Prostate gland (tissue), 2 donors: ENCODE measurements at regions not wholly inside any gene's neighbourhood (a gene's known extent, or its start where the extent isn't known, plus 50 kb on each side); places are given as distances from the start of the nearest gene placed in this dataset.

Experiments
- DNase-seq: peaks from one replicate; pipeline ENCODE4 v3.0.0-alpha.2; 2019; ENCODE audit warnings: low spot score
- H3K27ac ChIP-seq, 2 donors: fragments of 200-600 bp; sonication (generic); 2 replicates each; pipeline ENCODE4 v1.5.1; 2017 to 2019
- H3K27me3 ChIP-seq: fragments of 200-600 bp; sonication (generic); replicated peaks from 2 replicates; pipeline ENCODE4 v1.5.1; 2019; ENCODE audit not compliant: insufficient read depth
- H3K36me3 ChIP-seq, 2 donors: fragments of 200-600 bp; sonication (generic); 1 replicate in 1 of 2; 2 replicates in 1 of 2; pipeline versions ENCODE4 v1.5.1 to v1.8.1; 2017 to 2019
- H3K4me1 ChIP-seq: fragments of 200-600 bp; sonication (generic); replicated peaks from 2 replicates; pipeline ENCODE4 v1.5.1; 2019
- H3K4me3 ChIP-seq, 2 donors: fragments of 200-600 bp; sonication (generic); 2 replicates each; pipeline ENCODE4 v1.5.1; 2017 to 2019
- H3K9me3 ChIP-seq: fragments of 200-600 bp; sonication (generic); 2 replicates; pipeline ENCODE4 v1.5.1; 2017
- CTCF ChIP-seq, 4 experiments: fragments of 200-600 bp in 2 of 4; fragments of 450-650 bp in 2 of 4; sonication (generic) in 2 of 4; IDR thresholded peaks; 1 replicate in 3 of 4; 2 replicates in 1 of 4; pipeline ENCODE4 v1.5.1; 2016 to 2019; ENCODE audit warnings: antibody characterized with exemption in 4 of 4, mild to moderate bottlenecking in 2 of 4, moderate library complexity in 2 of 4
- POLR2A ChIP-seq: fragments of 450-650 bp; IDR thresholded peaks from one replicate; pipeline ENCODE4 v1.6.1; 2016; ENCODE audit warnings: antibody characterized with exemption, mild to moderate bottlenecking
- POLR2AphosphoS5 ChIP-seq: sonication (generic); formaldehyde crosslinking; IDR thresholded peaks from one replicate; pipeline ENCODE4 v1.6.1; 2017; ENCODE audit warnings: antibody characterized with exemption
- WGBS: methylation state at CpG from one replicate; pipeline ENCODE4 v1.1.5; 2018; 5-methylcytosine and 5-hydroxymethylcytosine counted together
- intact Hi-C: fragments of 100-400 bp; cut with DNase I; formaldehyde crosslinking; loops from one replicate; pipeline ENCODE4 v1.14.2; 2022

- no peak overlapping the region for H3K27ac ChIP-seq
- peaks cover 41% of the 10 kb centered on the region for H3K27me3 ChIP-seq
- DNase-seq: no peak
- 33% methylated on average over 6 of the region's 6 CpGs for WGBS
- TF ChIP-seq CTCF (IDR thresholded peaks at IDR 0.05) (no peak), POLR2AphosphoS5 (no peak), POLR2A (no peak)
- H3K4me3 ChIP-seq: no peak overlapping the region
- no peaks in the 10 kb centered on the region for H3K9me3 ChIP-seq
- H3K4me1 ChIP-seq: no peaks in the 10 kb centered on the region
- intact Hi-C loops: loop anchor here (10.0 kb wide), 1 partner anchor 194 kb away; no protein-coding TSS in a partner anchor
- no peaks in the 10 kb centered on the region for H3K36me3 ChIP-seq
These were observed 75.0 kb upstream of the PAX2 start for GRCh38 chr10:100670368-100670767.

GRCh38 chr10:100670828-100671479 lies 74.4 kb upstream of the PAX2 start:
- DNase-seq: no peak
- Histone ChIP-seq H3K27me3 (peaks cover 41% of the 10 kb centered on the region), H3K27ac (no peak overlapping the region), H3K36me3 (no peaks in the 10 kb centered on the region), H3K9me3 (no peaks in the 10 kb centered on the region), H3K4me1 (no peaks in the 10 kb centered on the region), H3K4me3 (no peak overlapping the region)
- intact Hi-C loops: loop anchor here (10.0 kb wide), 1 partner anchor 194 kb away; no protein-coding TSS in a partner anchor
- TF ChIP-seq CTCF (IDR thresholded peaks at IDR 0.05) (peak; percentile 52 to 58 (median 55)), POLR2A (no peak)
- WGBS: 4% methylated on average over 39 of the region's 54 CpGs

- 96% methylated on average over 3 of the region's 3 CpGs for WGBS
- Histone ChIP-seq H3K27ac (no peak overlapping the region), H3K27me3 (peaks cover 36% of the 10 kb centered on the region), H3K4me1 (no peaks in the 10 kb centered on the region), H3K4me3 (no peak overlapping the region), H3K9me3 (no peaks in the 10 kb centered on the region), H3K36me3 (no peaks in the 10 kb centered on the region)
- DNase-seq: no peak
- intact Hi-C loops: loop anchor here (10.0 kb wide), 1 partner anchor 193 kb away; no protein-coding TSS in a partner anchor
- TF ChIP-seq POLR2AphosphoS5 (no peak), CTCF (IDR thresholded peaks at IDR 0.05) (no peak), POLR2A (no peak)
These were observed 73.2 kb upstream of the PAX2 start for GRCh38 chr10:100672199-100672598.

- no peak for DNase-seq
- Histone ChIP-seq H3K27ac (no peak overlapping the region), H3K4me3 (no peak overlapping the region), H3K4me1 (no peaks in the 10 kb centered on the region), H3K27me3 (peaks cover 17% of the 10 kb centered on the region), H3K9me3 (no peaks in the 10 kb centered on the region), H3K36me3 (no peaks in the 10 kb centered on the region)
- WGBS: 79% methylated on average over 6 of the region's 6 CpGs
- intact Hi-C loops: loop anchor here (10.0 kb wide), 1 partner anchor 187 kb away; no protein-coding TSS in a partner anchor
- TF ChIP-seq CTCF (IDR thresholded peaks at IDR 0.05): no peak
- TF ChIP-seq POLR2AphosphoS5: no peak
- TF ChIP-seq POLR2A: no peak
These were observed 68.0 kb upstream of the PAX2 start for GRCh38 chr10:100677290-100677945.
